GM12872 (cell line): ENCODE measurements at regions not wholly inside any gene's neighbourhood (a gene's known extent, or its start where the extent isn't known, plus 50 kb on each side); places are given as distances from the start of the nearest gene placed in this dataset.

ENCODE experiments used
- TF ChIP-seq, protein P1 (sequence below): IDR thresholded peaks from 3 replicates; pipeline ENCODE4 v1.5.1; 2011; ENCODE audit warnings: low read depth, mild to moderate bottlenecking, low read length, moderate library complexity; ENCODE audit not compliant: insufficient read depth

DNA sequence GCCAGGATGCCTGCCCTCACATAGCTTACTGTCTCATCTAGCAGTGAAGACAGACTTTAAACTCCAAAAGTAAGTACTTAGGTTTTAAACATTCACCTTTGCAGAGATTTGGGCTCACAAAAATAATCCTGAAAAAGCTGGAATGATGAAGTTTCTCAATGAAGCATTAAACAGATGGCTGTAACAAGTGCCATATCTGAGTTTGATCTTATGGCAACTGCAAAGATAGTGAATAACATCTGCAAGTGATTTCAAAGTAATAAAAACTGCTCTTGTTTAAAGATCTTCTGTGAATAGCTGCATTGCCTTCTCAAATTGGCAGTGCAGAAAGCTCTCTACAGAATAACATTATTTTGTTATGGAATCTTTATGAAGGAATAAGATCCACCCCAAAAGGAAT, 271.2 kb upstream of the SMIM31 start:
- TF ChIP-seq, protein P1, sequence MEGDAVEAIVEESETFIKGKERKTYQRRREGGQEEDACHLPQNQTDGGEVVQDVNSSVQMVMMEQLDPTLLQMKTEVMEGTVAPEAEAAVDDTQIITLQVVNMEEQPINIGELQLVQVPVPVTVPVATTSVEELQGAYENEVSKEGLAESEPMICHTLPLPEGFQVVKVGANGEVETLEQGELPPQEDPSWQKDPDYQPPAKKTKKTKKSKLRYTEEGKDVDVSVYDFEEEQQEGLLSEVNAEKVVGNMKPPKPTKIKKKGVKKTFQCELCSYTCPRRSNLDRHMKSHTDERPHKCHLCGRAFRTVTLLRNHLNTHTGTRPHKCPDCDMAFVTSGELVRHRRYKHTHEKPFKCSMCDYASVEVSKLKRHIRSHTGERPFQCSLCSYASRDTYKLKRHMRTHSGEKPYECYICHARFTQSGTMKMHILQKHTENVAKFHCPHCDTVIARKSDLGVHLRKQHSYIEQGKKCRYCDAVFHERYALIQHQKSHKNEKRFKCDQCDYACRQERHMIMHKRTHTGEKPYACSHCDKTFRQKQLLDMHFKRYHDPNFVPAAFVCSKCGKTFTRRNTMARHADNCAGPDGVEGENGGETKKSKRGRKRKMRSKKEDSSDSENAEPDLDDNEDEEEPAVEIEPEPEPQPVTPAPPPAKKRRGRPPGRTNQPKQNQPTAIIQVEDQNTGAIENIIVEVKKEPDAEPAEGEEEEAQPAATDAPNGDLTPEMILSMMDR: no peak

DNA sequence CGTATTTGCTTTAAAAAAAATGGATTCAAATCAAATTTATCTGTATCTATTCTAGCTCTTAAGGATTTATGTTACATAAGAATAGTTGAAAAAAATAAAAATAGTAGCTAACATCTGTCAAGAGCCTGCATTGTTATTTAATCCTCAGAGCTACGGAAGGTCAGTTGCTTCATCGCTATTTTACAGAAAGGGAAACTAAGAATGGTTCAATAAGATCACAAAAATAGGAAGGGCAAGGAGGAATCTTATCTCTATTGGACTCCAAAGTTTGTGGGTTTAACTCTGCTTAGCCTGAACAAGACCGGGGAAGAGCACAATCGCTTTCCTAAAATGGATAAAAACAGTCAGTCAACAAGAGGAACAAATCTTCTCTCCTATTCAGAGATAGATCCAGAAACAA, 270.2 kb upstream of the SMIM31 start:
- TF ChIP-seq, protein P1: no peak

GRCh38 chr4:164484551-164484950, 269.4 kb upstream of the SMIM31 start:
- TF ChIP-seq, protein P1: no peak

DNA sequence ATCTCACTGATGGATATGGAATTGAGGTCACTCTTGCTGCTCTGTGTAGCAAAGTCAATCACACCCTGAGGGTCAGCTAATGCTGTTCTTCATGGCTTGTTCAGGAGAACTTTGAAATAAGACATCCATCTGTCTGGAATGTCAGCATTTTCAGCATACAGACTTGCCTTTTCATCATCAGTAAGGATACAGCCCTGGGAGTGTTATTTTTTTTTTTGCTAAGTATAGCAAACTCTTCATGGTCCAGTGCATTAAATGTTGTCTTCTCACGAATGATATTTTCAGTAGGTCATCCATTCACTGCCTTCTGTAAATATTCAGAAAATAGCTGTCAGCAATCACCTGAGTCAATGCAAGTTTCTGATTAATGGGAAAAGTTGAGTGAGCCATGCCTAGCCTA, 268.8 kb upstream of the SMIM31 start:
- TF ChIP-seq, protein P1: no peak

GRCh38 chr4:164488114-164488513, 265.8 kb upstream of the SMIM31 start:
- TF ChIP-seq, protein P1: no peak

DNA sequence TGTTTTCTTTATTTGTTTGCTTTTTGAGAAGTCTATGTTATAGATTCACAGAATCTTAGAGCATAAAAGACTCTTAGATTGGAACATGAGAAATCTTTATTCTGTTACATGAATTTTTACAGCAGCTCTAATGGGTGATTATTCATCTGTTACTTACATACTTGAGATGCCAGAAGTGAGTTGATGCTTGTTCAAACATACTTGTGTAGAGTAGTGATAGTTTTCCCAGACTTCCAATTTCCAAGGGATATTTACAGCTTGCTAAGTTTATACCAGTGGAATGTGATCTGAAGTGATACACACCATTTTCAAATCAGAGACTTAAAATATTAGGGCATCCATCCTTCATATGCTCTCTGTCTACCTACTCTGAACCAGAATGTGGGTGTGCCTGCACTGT, 252.9 kb upstream of the SMIM31 start:
- TF ChIP-seq, protein P1: no peak

DNA sequence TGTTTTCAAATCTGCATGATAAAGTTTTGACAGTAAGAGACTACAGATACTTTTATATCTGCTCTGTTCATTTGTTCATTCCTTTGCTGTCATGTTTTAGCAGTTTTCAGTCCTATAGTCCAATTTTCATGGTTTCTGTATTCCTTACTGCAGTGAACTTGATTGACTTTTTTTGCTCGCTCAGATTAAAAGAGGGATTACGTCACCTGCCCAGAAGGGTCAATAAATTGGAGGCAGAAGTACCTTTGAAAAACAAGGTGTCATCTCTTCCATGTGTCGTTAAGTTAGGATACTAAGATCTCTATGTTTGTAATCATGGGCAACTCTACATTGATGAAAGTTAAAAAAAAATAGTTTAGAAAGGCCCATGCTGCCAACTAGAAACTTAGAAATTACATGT, 250.1 kb upstream of the SMIM31 start:
- TF ChIP-seq, protein P1: no peak

- TF ChIP-seq, protein P1: no peak
Measured at GRCh38 chr4:164508097-164508496, 245.8 kb upstream of the SMIM31 start.
